HG02798 (cell line): ENCODE measurements at regions not wholly inside any gene's neighbourhood (a gene's known extent, or its start where the extent isn't known, plus 50 kb on each side); places are given as distances from the start of the nearest gene placed in this dataset.

Experiments
- ATAC-seq: cut with Tn5 transposase; IDR thresholded peaks from one replicate; pipeline ENCODE4 v1.9.1; 2021; ENCODE audit warnings: mild to moderate bottlenecking; ENCODE audit not compliant: unreplicated experiment, poor library complexity

- no peak for ATAC-seq
These were observed 119.3 kb downstream of the LYPLAL1 start for GRCh38 chr1:219292999-219293398.

GRCh38 chr1:219292341-219292740 is 118.7 kb downstream of the LYPLAL1 start:
- ATAC-seq = no peak

- no peak for ATAC-seq
These were observed 115.5 kb downstream of the LYPLAL1 start for GRCh38 chr1:219289171-219289570.

- ATAC-seq = no peak
These were observed 109.9 kb downstream of the LYPLAL1 start for GRCh38 chr1:219283541-219283940.

GRCh38 chr1:219281831-219282230 is 108.2 kb downstream of the LYPLAL1 start:
- ATAC-seq = no peak

GRCh38 chr1:219279017-219279770 is 105.5 kb downstream of the LYPLAL1 start:
- no peak for ATAC-seq

- ATAC-seq = no peak
These were observed 104.6 kb downstream of the LYPLAL1 start for GRCh38 chr1:219278288-219278687.

- ATAC-seq = no peak
These were observed 103.8 kb downstream of the LYPLAL1 start for GRCh38 chr1:219277304-219278105.

- ATAC-seq = no peak
These were observed 102.5 kb downstream of the LYPLAL1 start for GRCh38 chr1:219276049-219276738.

- no peak for ATAC-seq
These were observed 99.5 kb downstream of the LYPLAL1 start for GRCh38 chr1:219273088-219273686.

GRCh38 chr1:219271818-219272535 is 98.3 kb downstream of the LYPLAL1 start:
- no peak for ATAC-seq

GRCh38 chr1:219269171-219269570 is 95.5 kb downstream of the LYPLAL1 start:
- ATAC-seq = no peak

GRCh38 chr1:219266524-219266923 is 92.8 kb downstream of the LYPLAL1 start:
- no peak for ATAC-seq

GRCh38 chr1:219265026-219265515 is 91.4 kb downstream of the LYPLAL1 start:
- ATAC-seq = no peak

GRCh38 chr1:219264561-219264960 is 90.9 kb downstream of the LYPLAL1 start:
- ATAC-seq = no peak
